ENCODE measurements at regions not wholly inside any gene's neighbourhood (a gene's known extent, or its start where the extent isn't known, plus 50 kb on each side); places are given as distances from the start of the nearest gene placed in this dataset.

DNA sequence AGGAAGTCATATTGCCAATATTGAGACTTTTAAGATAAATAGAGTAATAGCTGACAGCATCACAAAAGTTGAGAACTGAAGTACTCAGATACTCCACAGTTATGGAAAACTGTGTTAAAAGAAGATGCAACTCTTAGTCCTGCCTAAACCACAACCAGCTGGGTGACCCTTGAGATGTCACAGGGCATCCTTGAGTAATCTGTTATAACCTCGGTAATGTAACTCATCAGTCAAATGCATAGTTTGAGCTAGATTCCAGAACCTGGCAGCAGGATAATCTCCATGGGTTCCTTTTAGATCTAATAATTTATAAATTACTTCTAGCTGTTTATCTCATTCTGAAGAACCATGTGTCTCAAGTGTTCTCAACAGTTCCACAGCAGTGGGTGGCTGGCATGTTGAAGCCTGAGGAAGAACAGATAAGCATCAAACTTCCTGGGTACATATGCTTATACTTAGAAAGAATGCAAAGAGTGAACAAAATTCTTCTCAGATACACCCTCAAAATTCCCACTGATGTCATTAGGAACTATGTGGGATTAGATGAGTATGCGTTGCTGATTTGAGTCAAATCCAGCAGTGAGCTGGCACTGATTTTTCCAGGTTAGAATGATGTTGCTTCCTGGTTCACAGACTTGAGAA is 304.1 kb upstream of the ERBB4 start:
- no peaks in the 10 kb centered on the region for H3K9me3 ChIP-seq (ENCODE audit: low read depth, low read length)
- no peak overlapping the region for H3K27ac ChIP-seq

DNA sequence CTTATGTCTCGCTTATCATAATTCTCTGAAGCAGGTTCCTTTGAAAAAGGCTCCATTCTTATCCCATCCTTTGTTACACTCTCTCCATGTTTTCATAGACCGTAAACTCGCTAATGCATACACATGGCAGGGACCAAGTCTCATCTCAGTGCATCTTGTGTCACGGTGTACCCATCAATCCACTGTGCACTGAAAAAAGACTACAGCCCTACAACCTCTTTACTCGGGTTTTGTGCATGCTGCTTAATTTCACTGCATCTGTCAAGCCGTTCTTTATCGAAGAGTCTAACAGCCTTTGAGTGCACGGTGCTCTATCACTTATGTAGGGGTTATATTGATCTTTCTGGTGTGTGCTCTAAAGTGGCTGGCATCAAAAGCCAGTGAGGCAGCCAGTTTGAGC is 302.9 kb upstream of the ERBB4 start:
- no peak for DNase-seq (ENCODE audit: low read depth, low spot score)
- Histone ChIP-seq H3K27ac (no peak overlapping the region), H3K4me3 (no peak overlapping the region), H3K36me3 (ENCODE audit: insufficient read depth, low read length) (no peaks in the 10 kb centered on the region), H3K9me3 (ENCODE audit: low read depth, low read length) (no peaks in the 10 kb centered on the region), H3K9ac (ENCODE audit: insufficient read length) (no peak overlapping the region)
- TF ChIP-seq EZH2 (IDR thresholded peaks at IDR 0.05) (no peak), FOXP2 (optimal IDR thresholded peaks at IDR 0.05; ENCODE audit: control extremely low read depth, extremely low read length, insufficient read depth) (no peak), POLR2AphosphoS5 (IDR thresholded peaks at IDR 0.05; ENCODE audit: borderline replicate concordance, low read depth, low read length) (no peak)

More for the DNA sequence above, 304.1 kb upstream of the ERBB4 start:
- Histone ChIP-seq H3K36me3 (ENCODE audit: insufficient read depth, low read length) (no peaks in the 10 kb centered on the region), H3K9ac (ENCODE audit: insufficient read length) (no peak overlapping the region), H3K4me3 (no peak overlapping the region)
- no peak for TF ChIP-seq FOXP2 (optimal IDR thresholded peaks at IDR 0.05; ENCODE audit: control extremely low read depth, extremely low read length, insufficient read depth)
- TF ChIP-seq POLR2AphosphoS5 (IDR thresholded peaks at IDR 0.05; ENCODE audit: borderline replicate concordance, low read depth, low read length): no peak
- no peak for TF ChIP-seq EZH2 (IDR thresholded peaks at IDR 0.05)
- DNase-seq (ENCODE audit: low read depth, low spot score): peak; percentile 75

DNA sequence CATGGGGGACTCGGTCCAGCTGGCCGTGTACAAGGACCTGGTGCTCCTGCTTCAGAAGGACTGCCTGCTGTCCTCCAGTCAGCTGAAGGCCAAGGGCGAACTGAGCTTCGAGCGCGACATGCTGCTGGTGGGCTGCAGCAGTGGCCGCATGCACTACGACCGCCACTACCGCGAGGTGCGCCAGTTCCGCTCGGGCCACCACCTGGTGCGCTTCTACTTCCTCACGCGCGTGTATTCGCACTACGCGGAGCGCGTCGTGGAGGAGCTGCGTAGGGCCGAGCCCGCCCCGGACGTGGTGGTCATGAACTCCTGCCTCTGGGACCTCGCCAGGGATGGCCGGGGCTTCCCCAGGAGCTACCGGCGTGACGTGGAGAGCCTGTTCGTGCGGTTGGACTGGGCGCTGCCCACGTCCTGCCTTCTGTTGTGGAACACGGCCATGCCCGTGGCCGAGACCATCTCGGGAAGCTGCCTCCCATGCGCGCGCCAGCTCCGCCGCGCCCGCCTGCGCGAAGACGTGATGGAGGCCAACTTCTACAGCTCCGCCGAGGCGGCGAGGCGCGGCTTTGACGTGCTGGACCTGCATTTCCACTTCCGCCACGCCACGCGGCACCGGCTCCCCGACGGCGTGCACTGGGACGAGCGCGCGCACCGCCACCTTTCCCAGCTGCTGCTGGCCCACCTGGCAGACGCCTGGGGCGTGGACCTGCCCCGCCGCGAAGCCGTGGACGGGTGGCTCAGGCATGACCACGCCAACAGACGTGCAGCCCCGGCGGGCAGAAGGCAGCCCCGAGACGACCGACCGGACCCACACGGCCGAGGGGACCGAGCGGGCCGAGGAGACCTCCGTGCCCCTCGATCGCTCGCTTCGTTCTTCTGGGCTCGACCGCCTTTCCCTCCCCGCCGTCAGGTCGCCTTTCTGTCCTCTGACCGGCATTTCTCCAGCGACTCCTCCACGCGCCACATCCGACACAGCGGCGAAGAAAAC is 293.9 kb upstream of the ERBB4 start:
- no peak for TF ChIP-seq FOXP2 (optimal IDR thresholded peaks at IDR 0.05; ENCODE audit: control extremely low read depth, extremely low read length, insufficient read depth)
- no peak for TF ChIP-seq EZH2 (IDR thresholded peaks at IDR 0.05)
- no peak for TF ChIP-seq POLR2AphosphoS5 (IDR thresholded peaks at IDR 0.05; ENCODE audit: borderline replicate concordance, low read depth, low read length)
- no peak overlapping the region for H3K27ac ChIP-seq
- H3K9me3 ChIP-seq (ENCODE audit: low read depth, low read length): no peaks in the 10 kb centered on the region
- no peak for DNase-seq (ENCODE audit: low read depth, low spot score)
- H3K4me3 ChIP-seq: no peak overlapping the region
- H3K36me3 ChIP-seq (ENCODE audit: insufficient read depth, low read length): no peaks in the 10 kb centered on the region
- H3K9ac ChIP-seq (ENCODE audit: insufficient read length): no peak overlapping the region

- Histone ChIP-seq H3K9ac (ENCODE audit: insufficient read length) (no peak overlapping the region), H3K9me3 (ENCODE audit: low read depth, low read length) (no peaks in the 10 kb centered on the region), H3K4me3 (no peak overlapping the region), H3K36me3 (ENCODE audit: insufficient read depth, low read length) (no peaks in the 10 kb centered on the region), H3K27ac (no peak overlapping the region)
- DNase-seq (ENCODE audit: low read depth, low spot score): no peak
- TF ChIP-seq FOXP2 (optimal IDR thresholded peaks at IDR 0.05; ENCODE audit: control extremely low read depth, extremely low read length, insufficient read depth) (no peak), EZH2 (IDR thresholded peaks at IDR 0.05) (no peak), POLR2AphosphoS5 (IDR thresholded peaks at IDR 0.05; ENCODE audit: borderline replicate concordance, low read depth, low read length) (no peak)
Measured at GRCh38 chr2:212831671-212832199, 293.1 kb upstream of the ERBB4 start.

DNA sequence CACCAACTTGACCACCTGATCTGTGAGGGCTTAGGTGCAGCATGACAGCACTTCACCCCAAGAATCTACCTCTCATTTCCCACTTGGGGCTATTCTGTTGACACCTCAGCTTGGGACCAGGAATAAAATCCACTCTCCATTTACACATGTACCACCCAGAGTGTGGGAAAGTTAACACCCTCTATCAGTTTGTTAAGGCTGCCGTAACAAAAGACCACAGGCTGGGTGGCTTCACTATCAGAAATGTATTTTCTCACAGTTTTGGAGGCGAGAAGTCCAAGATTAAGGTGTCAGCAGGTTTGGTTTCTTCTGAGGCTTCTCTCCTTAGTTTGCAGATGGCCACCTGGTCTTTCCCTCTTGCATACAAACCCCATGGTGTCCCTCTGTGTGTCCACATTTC is 277.7 kb upstream of the ERBB4 start:
- Histone ChIP-seq H3K27ac (no peak overlapping the region), H3K9ac (ENCODE audit: insufficient read length) (no peak overlapping the region), H3K9me3 (ENCODE audit: low read depth, low read length) (no peaks in the 10 kb centered on the region), H3K4me3 (no peak overlapping the region), H3K36me3 (ENCODE audit: insufficient read depth, low read length) (no peaks in the 10 kb centered on the region)
- no peak for TF ChIP-seq FOXP2 (optimal IDR thresholded peaks at IDR 0.05; ENCODE audit: control extremely low read depth, extremely low read length, insufficient read depth)
- no peak for TF ChIP-seq EZH2 (IDR thresholded peaks at IDR 0.05)
- TF ChIP-seq POLR2AphosphoS5 (IDR thresholded peaks at IDR 0.05; ENCODE audit: borderline replicate concordance, low read depth, low read length): no peak
- DNase-seq (ENCODE audit: low read depth, low spot score): no peak

- no peak overlapping the region for H3K27ac ChIP-seq
- no peak for DNase-seq (ENCODE audit: low read depth, low spot score)
- H3K4me3 ChIP-seq: no peak overlapping the region
Measured at GRCh38 chr2:212815453-212815852, 276.9 kb upstream of the ERBB4 start.

GRCh38 chr2:212814941-212815340 is 276.3 kb upstream of the ERBB4 start:
- H3K27ac ChIP-seq: no peak overlapping the region
- H3K36me3 ChIP-seq (ENCODE audit: insufficient read depth, low read length): no peaks in the 10 kb centered on the region
- no peak overlapping the region for H3K4me3 ChIP-seq
- no peak overlapping the region for H3K9ac ChIP-seq (ENCODE audit: insufficient read length)
- DNase-seq (ENCODE audit: low read depth, low spot score): no peak
- TF ChIP-seq FOXP2 (optimal IDR thresholded peaks at IDR 0.05; ENCODE audit: control extremely low read depth, extremely low read length, insufficient read depth) (no peak), POLR2AphosphoS5 (IDR thresholded peaks at IDR 0.05; ENCODE audit: borderline replicate concordance, low read depth, low read length) (no peak), EZH2 (IDR thresholded peaks at IDR 0.05) (no peak)
- H3K9me3 ChIP-seq (ENCODE audit: low read depth, low read length): no peaks in the 10 kb centered on the region

More at GRCh38 chr2:212815453-212815852, 276.9 kb upstream of the ERBB4 start:
- H3K9me3 ChIP-seq (ENCODE audit: low read depth, low read length): no peaks in the 10 kb centered on the region
- no peaks in the 10 kb centered on the region for H3K36me3 ChIP-seq (ENCODE audit: insufficient read depth, low read length)
- TF ChIP-seq EZH2 (IDR thresholded peaks at IDR 0.05): no peak
- no peak for TF ChIP-seq FOXP2 (optimal IDR thresholded peaks at IDR 0.05; ENCODE audit: control extremely low read depth, extremely low read length, insufficient read depth)
- no peak for TF ChIP-seq POLR2AphosphoS5 (IDR thresholded peaks at IDR 0.05; ENCODE audit: borderline replicate concordance, low read depth, low read length)
- no peak overlapping the region for H3K9ac ChIP-seq (ENCODE audit: insufficient read length)

- DNase-seq (ENCODE audit: low read depth, low spot score): no peak
Measured at GRCh38 chr2:212811921-212812320, 273.3 kb upstream of the ERBB4 start.

More at GRCh38 chr2:212811921-212812320, 273.3 kb upstream of the ERBB4 start:
- Histone ChIP-seq H3K9me3 (ENCODE audit: low read depth, low read length) (no peaks in the 10 kb centered on the region), H3K4me3 (no peak overlapping the region), H3K9ac (ENCODE audit: insufficient read length) (no peak overlapping the region), H3K36me3 (ENCODE audit: insufficient read depth, low read length) (no peaks in the 10 kb centered on the region), H3K27ac (no peak overlapping the region)
- no peak for TF ChIP-seq POLR2AphosphoS5 (IDR thresholded peaks at IDR 0.05; ENCODE audit: borderline replicate concordance, low read depth, low read length)
- TF ChIP-seq EZH2 (IDR thresholded peaks at IDR 0.05): no peak
- no peak for TF ChIP-seq FOXP2 (optimal IDR thresholded peaks at IDR 0.05; ENCODE audit: control extremely low read depth, extremely low read length, insufficient read depth)

Data from SK-N-MC (cell line).